ENCODE measurements at regions not wholly inside any gene's neighbourhood (a gene's known extent, or its start where the extent isn't known, plus 50 kb on each side); places are given as distances from the start of the nearest gene placed in this dataset.

GRCh38 chr2:180905002-180905401 is 75.4 kb upstream of the UBE2E3 start:
- TF ChIP-seq POLR2A (IDR thresholded peaks at IDR 0.05) (no peak), POLR2AphosphoS5 (IDR thresholded peaks at IDR 0.05) (no peak), CTCF (IDR thresholded peaks at IDR 0.05) (no peak), EP300 (IDR thresholded peaks at IDR 0.05) (no peak)
